HG03025 (cell line): ENCODE measurements at regions not wholly inside any gene's neighbourhood (a gene's known extent, or its start where the extent isn't known, plus 50 kb on each side); places are given as distances from the start of the nearest gene placed in this dataset.

ENCODE experiments used
- ATAC-seq: cut with Tn5 transposase; IDR thresholded peaks from one replicate; pipeline ENCODE4 v1.9.1; 2021; ENCODE audit warnings: mild to moderate bottlenecking, moderate library complexity; ENCODE audit not compliant: unreplicated experiment, low FRiP score

DNA sequence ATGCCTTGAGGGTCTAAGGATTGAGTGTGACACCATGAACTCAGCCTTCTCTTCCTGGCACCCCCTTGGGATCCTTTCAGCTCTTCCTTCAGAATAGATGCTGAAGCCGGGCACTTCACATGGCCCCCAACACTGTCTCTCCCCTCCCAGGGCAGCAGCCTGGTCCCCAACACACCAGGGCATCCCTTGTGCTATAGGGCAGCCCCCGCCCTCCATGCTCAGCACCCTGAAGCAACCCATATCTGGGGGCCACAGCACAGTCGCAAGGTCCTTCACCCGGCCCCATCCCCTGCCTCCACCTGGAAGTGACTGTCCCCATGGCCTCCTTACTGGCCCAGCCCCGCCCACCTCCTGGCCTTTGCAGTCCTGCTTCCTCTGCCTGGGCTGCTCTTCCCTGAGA is 143.1 kb downstream of the C16orf95 start:
- ATAC-seq, result no peak

DNA sequence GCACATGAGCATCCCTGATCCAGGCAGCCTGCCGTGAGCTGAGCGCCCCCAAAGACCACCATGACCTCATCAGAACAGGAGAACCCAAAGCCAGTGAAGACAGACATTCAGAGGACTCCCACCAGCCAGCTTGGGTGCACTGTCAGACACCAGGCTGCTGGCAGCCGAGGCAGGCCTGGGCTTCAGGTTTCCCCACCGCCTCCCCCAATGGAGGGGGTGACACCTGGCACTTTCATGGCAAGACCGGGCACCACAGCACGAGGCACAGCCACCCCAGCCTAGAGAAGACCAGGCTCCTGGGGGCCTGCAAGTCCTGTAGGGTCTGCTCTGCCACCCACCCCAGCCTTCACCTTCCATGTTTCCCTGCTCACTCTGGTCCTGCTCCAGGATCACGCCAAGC is 140.5 kb downstream of the C16orf95 start:
- ATAC-seq, result no peak

DNA sequence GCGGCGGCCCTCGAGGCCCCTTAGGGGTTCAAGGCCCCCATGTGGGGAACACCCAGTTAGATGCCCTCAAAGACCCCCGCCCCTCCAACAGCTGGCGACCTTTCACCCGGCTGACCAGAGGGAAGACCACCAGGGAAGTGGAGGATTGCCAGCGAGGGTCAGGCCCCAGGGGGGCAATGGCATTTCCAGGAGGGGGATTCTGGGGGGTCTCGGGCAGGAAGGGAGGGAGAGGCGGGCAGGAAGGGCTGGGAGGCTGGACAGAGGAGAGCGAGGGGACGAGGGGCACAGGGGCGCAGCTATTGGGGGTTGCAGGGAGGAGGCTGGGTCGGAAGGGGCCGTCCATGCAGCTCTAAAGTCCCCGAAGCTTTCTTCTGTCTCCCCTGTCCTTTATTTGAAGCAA is 139.5 kb downstream of the C16orf95 start:
- ATAC-seq, result no peak

- no peak for ATAC-seq
Observed at GRCh38 chr16:87178177-87178863, 138.9 kb downstream of the C16orf95 start.

DNA sequence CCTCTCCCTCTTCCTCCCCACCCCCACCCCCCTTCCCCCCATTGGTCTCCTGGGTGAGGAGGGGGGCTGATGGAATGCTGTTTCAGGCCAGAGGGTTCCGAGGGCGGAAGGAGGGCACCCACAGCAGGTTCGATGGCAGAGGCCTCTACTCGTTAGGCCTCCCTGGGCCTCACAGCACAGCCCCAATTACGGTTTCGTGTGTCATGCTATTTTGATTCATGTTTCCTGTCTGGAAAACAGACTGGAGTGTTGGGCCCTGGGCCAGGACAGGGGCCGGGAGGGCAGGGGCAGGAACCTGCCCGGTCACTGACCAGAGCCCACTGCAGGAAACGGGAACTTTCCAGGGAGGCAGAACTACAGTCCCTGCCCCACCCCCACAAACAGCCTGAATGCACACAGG is 138.2 kb downstream of the C16orf95 start:
- ATAC-seq, result no peak

- no peak for ATAC-seq
Observed at GRCh38 chr16:87180069-87180468, 137.1 kb downstream of the C16orf95 start.

- no peak for ATAC-seq
Observed at GRCh38 chr16:87182759-87183158, 134.4 kb downstream of the C16orf95 start.

- ATAC-seq, result no peak
Observed at GRCh38 chr16:87183647-87184046, 133.5 kb downstream of the C16orf95 start.

DNA sequence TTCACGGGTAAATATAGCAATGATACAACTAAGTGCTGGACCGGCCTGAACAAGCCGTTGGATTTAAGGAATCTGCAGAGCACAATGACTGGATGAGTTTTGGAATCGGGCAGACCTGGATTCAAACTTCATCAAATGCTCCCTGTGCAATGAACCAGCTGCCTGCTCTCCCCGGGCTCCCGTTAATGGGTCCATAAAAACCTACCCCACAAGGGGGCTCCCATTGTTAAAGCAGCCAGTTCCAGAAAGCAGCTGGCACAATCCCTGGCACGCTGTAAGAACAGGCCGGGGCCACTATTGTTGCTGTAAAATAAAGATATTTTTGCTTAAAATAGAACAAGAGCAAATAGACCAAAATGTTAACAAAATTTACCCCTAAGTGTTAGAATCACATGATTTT is 131.9 kb downstream of the C16orf95 start:
- ATAC-seq, result no peak

GRCh38 chr16:87185983-87186382 is 131.2 kb downstream of the C16orf95 start:
- no peak for ATAC-seq

DNA sequence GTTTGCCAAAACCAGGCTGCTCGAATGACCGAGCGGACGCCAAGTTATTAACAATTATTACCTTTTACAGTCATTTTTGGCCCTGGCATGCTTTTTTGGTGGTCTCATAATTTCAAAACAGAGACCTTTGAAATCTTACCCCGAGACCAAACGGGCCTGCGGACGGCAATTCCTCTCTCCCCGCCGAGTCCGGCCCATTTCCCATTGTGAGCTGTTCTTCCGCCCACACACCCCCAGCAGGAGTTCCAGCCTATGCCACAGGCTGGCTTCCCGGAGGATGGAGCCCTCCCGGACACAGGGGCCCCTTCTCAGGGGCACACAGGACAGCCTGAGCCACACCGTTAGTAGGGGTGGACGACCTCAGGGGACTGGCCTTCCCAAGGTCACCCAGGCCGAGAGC is 130.7 kb downstream of the C16orf95 start:
- no peak for ATAC-seq

- ATAC-seq, result no peak
Observed at GRCh38 chr16:87186876-87187533, 130.2 kb downstream of the C16orf95 start.

DNA sequence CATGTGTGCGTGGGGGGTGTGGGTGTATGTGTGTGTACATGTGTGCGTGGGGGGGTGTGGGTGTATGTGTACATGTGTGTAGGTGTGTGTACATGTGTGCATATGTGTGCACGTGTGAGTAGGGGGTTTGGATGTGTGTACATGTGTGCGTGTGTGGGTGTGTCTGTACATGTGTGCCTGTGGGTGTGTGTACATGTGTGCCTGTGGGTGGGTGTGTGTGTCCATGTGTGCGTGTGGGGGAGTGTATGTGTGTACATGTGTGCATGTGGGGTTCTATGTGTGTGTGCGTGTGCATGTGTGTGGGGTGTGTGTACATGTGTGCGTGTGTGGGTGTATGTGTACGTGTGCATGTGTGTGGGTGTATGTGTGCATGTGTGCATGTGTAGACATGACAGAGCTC is 129.1 kb downstream of the C16orf95 start:
- no peak for ATAC-seq

GRCh38 chr16:87189426-87189825 is 127.8 kb downstream of the C16orf95 start:
- ATAC-seq, result no peak

- ATAC-seq, result no peak
Observed at GRCh38 chr16:87190288-87191230, 126.6 kb downstream of the C16orf95 start.

DNA sequence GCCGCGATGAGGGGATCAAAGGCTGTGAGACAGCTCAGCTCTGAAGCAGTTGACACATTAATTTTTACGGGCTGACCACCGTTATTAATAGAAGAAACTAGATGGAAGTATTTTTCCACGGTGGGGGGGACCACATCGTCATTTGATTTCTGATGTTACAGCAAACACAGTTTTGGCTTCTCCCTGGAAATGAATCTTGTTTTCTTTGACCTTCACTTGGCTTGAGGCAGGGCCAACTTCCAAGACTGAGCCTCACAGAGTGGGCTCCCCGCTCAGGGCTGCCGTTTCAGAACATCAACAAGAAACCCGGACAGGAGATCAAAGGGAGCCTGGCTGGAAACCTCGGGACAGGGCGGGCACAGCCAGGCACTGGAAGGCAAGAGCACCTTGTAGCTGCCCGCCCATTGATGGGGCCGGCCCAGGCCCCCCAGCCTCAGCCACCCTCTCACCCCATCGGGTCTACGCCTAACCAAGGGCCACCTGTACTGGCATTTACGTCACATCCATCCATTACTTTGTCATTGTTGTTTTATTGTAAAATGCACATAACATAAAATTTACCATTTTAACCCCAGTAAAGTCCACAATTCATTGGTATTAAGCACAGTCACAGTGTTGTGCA is 124.6 kb downstream of the C16orf95 start:
- no peak for ATAC-seq

DNA sequence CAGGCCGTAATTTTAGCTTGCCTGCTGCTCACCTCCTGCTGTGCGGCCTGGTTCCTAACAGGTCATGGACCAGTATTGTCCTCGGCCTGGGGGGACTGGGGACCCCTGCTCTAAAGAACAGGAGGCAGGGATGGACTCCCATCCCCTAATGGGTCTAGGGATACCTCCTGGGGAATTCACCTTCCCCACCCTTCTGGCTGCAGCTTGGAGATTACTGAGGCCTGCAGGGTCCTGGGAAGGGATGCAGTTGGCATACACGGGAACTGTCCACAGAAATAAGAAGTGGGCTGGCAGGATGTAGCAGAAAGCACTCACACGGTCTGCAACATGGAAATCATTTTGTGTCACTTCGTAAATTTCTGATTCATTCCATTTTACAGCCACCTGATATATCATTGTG is 123.0 kb downstream of the C16orf95 start:
- ATAC-seq, result no peak

GRCh38 chr16:87195161-87195560 is 122.0 kb downstream of the C16orf95 start:
- ATAC-seq, result no peak

GRCh38 chr16:87196231-87196630 is 121.0 kb downstream of the C16orf95 start:
- no peak for ATAC-seq

DNA sequence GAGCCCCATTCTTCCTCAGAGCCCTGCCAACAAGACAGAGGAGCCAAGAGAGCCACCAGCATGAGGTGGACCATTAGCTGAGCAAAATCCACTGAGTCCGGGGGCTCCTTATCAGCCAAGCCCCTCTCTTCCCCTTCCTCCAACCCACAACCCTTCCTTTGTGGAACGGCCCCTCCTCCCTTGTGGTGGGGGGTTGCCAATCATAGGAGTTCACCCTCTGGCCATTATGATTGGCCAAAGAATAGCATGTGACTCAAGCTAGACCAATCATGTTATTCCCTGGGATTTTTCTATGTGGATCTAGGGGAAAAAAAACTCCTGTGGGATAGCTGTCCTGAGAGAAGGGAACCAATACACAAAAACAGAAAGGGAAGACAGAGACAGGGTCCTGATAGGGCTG is 120.5 kb downstream of the C16orf95 start:
- no peak for ATAC-seq

DNA sequence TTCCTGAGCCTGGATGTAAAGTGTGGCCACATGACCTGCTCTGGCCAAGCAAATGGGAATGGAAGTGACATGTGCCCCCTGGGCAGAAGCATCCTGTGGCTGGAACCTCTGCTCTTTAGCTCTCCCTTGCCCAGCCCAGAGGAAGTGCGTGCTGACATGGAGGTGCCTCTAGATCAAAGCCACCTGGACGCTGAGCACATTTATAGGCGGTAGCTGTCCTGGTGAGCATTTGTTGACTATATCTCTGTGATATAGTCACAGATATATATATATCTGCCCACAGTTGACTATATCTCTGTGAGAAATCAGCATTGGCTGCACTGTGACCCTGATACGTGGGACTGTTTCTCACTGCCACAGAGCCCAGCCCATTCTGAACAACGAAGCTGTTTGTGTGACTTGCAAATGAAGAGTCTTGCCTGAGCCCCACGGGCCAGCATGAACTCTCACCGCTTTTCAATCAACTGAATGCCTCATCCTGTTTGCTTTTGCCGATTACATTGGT is 118.8 kb downstream of the C16orf95 start:
- ATAC-seq, result no peak
